ENCODE measurements at regions not wholly inside any gene's neighbourhood (a gene's known extent, or its start where the extent isn't known, plus 50 kb on each side); places are given as distances from the start of the nearest gene placed in this dataset.

DNA sequence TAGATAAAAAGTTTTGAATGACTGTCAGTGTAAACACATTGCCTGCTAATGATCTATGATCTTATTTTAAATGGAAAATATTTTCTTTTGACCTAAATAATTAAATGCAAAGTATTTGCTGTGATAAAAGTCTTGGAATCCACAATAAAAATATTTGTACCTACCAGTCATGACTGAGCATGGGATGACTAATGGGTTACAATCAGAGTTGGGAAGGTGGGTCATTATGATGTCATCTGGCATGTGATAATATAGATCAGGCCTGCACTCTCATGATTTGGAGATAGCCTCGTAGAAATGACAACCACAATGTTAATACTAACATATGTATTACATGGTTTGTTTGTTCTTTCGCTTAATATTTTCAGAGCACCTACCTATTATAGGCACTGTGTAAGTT lies 848.8 kb upstream of the KLHL29 start:
- intact Hi-C loops (cut with DNase I): no loop called here
- 60% methylated on average over 2 of the region's 2 CpGs for WGBS
- Histone ChIP-seq H3K9me3 (no peaks in the 10 kb centered on the region), H3K4me3 (no peak overlapping the region), H3K4me1 (replicated peaks) (no peaks in the 10 kb centered on the region), H3K27ac (no peak overlapping the region), H3K36me3 (no peaks in the 10 kb centered on the region), H3K27me3 (replicated peaks; ENCODE audit: insufficient read depth) (no peaks in the 10 kb centered on the region)
- TF ChIP-seq POLR2AphosphoS5 (IDR thresholded peaks at IDR 0.05) (no peak), POLR2A (IDR thresholded peaks at IDR 0.05) (no peak)
- TF ChIP-seq, protein P1, sequence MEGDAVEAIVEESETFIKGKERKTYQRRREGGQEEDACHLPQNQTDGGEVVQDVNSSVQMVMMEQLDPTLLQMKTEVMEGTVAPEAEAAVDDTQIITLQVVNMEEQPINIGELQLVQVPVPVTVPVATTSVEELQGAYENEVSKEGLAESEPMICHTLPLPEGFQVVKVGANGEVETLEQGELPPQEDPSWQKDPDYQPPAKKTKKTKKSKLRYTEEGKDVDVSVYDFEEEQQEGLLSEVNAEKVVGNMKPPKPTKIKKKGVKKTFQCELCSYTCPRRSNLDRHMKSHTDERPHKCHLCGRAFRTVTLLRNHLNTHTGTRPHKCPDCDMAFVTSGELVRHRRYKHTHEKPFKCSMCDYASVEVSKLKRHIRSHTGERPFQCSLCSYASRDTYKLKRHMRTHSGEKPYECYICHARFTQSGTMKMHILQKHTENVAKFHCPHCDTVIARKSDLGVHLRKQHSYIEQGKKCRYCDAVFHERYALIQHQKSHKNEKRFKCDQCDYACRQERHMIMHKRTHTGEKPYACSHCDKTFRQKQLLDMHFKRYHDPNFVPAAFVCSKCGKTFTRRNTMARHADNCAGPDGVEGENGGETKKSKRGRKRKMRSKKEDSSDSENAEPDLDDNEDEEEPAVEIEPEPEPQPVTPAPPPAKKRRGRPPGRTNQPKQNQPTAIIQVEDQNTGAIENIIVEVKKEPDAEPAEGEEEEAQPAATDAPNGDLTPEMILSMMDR (IDR thresholded peaks at IDR 0.05): no peak
- DNase-seq (ENCODE audit: low spot score): no peak

DNA sequence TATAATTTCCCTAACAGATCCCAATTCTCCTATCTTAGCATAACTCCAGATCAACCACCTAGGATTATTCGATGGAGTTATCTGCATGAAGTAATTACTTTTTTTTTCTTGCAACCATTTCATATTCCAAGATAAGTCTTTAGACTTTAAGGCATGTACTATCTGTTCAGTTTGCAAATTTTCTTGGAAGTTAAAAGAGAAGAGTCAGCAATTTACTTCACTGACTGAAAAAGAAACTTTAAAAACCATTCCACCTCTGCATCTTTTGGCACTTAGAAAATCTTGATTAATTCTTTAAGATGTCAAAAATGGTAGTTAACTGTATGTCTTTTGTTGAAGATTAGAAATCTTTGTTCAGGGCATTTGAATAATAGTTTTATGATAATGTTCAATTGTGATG lies 830.5 kb upstream of the KLHL29 start:
- intact Hi-C loops (cut with DNase I): no loop called here
- H3K27ac ChIP-seq: no peak overlapping the region
- no peaks in the 10 kb centered on the region for H3K36me3 ChIP-seq
- TF ChIP-seq POLR2AphosphoS5 (IDR thresholded peaks at IDR 0.05) (no peak), POLR2A (IDR thresholded peaks at IDR 0.05) (no peak)
- TF ChIP-seq, protein P1 (IDR thresholded peaks at IDR 0.05): no peak
- H3K4me3 ChIP-seq: no peak overlapping the region
- no peaks in the 10 kb centered on the region for H3K4me1 ChIP-seq (replicated peaks)
- no peaks in the 10 kb centered on the region for H3K27me3 ChIP-seq (replicated peaks; ENCODE audit: insufficient read depth)
- WGBS: 100% methylated on average over 1 of the region's 1 CpG
- no peaks in the 10 kb centered on the region for H3K9me3 ChIP-seq
- DNase-seq (ENCODE audit: low spot score): no peak

DNA sequence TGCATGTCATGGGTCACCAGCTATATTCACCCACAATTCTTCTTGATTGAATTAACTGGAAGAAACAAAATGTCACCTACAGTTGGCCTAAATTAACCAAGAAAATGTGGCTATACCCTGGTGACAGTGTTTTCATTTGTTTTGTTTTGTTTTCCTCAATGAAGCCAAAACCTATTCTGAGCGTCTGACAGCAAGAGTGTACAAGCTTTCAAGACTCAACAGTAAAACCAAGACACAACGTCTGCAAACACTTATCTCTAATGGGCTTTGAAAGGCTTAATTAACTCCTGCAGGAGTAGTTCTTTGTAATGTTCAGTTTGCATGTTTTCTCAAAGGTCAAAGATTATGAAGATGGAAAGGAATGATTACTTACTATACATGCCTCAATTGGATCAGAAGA lies 827.6 kb upstream of the KLHL29 start:
- Histone ChIP-seq H3K36me3 (no peaks in the 10 kb centered on the region), H3K27me3 (replicated peaks; ENCODE audit: insufficient read depth) (no peaks in the 10 kb centered on the region), H3K9me3 (no peaks in the 10 kb centered on the region), H3K4me1 (replicated peaks) (no peaks in the 10 kb centered on the region), H3K4me3 (no peak overlapping the region), H3K27ac (no peak overlapping the region)
- intact Hi-C loops (cut with DNase I): no loop called here
- TF ChIP-seq, protein P1 (IDR thresholded peaks at IDR 0.05): no peak
- no peak for TF ChIP-seq POLR2AphosphoS5 (IDR thresholded peaks at IDR 0.05)
- no peak for TF ChIP-seq POLR2A (IDR thresholded peaks at IDR 0.05)
- 40% methylated on average over 2 of the region's 2 CpGs for WGBS
- no peak for DNase-seq (ENCODE audit: low spot score)

DNA sequence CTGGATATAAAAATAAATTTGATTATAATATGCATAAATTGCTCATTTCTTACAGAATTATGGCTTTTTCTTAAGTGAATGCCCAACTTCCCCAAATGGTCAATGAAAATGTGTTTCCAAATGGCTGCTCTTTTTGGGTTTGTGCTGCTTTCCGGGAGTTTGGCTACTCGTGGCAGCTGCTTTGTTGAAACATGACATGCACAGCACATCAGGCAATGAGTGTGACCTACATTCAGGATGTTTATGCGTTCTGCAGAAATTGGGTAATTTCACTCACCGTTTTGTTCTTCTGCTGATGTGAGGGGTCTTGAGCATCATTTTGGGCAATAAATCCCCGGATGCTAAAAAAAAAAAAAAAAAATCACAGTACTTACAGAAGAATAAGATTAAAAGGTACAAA lies 825.0 kb upstream of the KLHL29 start:
- DNase-seq (ENCODE audit: low spot score): no peak
- no peak overlapping the region for H3K27ac ChIP-seq
- no peaks in the 10 kb centered on the region for H3K9me3 ChIP-seq
- 68% methylated on average over 5 of the region's 5 CpGs for WGBS
- intact Hi-C loops (cut with DNase I): no loop called here
- no peaks in the 10 kb centered on the region for H3K27me3 ChIP-seq (replicated peaks; ENCODE audit: insufficient read depth)
- H3K36me3 ChIP-seq: no peaks in the 10 kb centered on the region
- TF ChIP-seq, protein P1 (IDR thresholded peaks at IDR 0.05): no peak
- no peak for TF ChIP-seq POLR2AphosphoS5 (IDR thresholded peaks at IDR 0.05)
- H3K4me3 ChIP-seq: no peak overlapping the region
- no peaks in the 10 kb centered on the region for H3K4me1 ChIP-seq (replicated peaks)

DNA sequence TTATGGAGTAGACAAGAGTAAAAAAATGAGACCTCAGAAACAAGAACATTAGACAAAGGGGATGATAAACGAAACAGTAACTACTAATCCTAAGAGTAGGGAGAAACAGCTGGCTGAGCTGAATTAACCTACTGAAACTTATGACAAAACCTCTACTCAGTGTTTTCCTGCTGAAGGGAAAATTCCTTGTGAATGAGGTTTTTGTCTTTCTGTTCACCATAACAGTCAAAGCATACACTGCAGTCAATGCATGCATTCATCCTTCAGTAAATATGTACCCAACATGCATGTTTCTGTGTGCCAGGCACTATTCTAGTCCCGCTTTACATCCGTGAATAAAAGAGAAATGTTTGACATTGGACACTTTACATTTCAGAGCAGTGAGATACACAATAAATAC lies 805.6 kb upstream of the KLHL29 start:
- no peak overlapping the region for H3K27ac ChIP-seq
- H3K4me3 ChIP-seq: no peak overlapping the region
- intact Hi-C loops (cut with DNase I): no loop called here
- WGBS: 55% methylated on average over 3 of the region's 3 CpGs
- TF ChIP-seq, protein P1 (IDR thresholded peaks at IDR 0.05): no peak
- TF ChIP-seq POLR2AphosphoS5 (IDR thresholded peaks at IDR 0.05) (no peak), POLR2A (IDR thresholded peaks at IDR 0.05) (no peak)
- no peaks in the 10 kb centered on the region for H3K4me1 ChIP-seq (replicated peaks)
- DNase-seq (ENCODE audit: low spot score): no peak
- H3K9me3 ChIP-seq: no peaks in the 10 kb centered on the region
- H3K36me3 ChIP-seq: no peaks in the 10 kb centered on the region
- H3K27me3 ChIP-seq (replicated peaks; ENCODE audit: insufficient read depth): no peaks in the 10 kb centered on the region
